NCI-H526 treated with DMSO at 0.1 percent for 48 hours (cell line): ENCODE measurements at regions not wholly inside any gene's neighbourhood (a gene's known extent, or its start where the extent isn't known, plus 50 kb on each side); places are given as distances from the start of the nearest gene placed in this dataset.

Source experiments
- DNase-seq: peaks from one replicate; lab custom pipeline; 2025; lab: John Stamatoyannopoulos, UW

- DNase-seq: no peak
Observed at GRCh38 chr1:17877316-17877715, 122.2 kb downstream of the ACTL8 start.

- no peak for DNase-seq
Observed at GRCh38 chr1:17877896-17878295, 122.8 kb downstream of the ACTL8 start.

- no peak for DNase-seq
Observed at GRCh38 chr1:17878837-17879236, 123.7 kb downstream of the ACTL8 start.

GRCh38 chr1:17880449-17880848 lies 125.3 kb downstream of the ACTL8 start:
- no peak for DNase-seq

GRCh38 chr1:17881761-17882160 lies 126.6 kb downstream of the ACTL8 start:
- no peak for DNase-seq

GRCh38 chr1:17883136-17883535 lies 128.0 kb downstream of the ACTL8 start:
- no peak for DNase-seq

GRCh38 chr1:17883662-17884395 lies 128.7 kb downstream of the ACTL8 start:
- no peak for DNase-seq

GRCh38 chr1:17885663-17886320 lies 130.7 kb downstream of the ACTL8 start:
- no peak for DNase-seq

GRCh38 chr1:17886386-17886785 lies 131.3 kb downstream of the ACTL8 start:
- DNase-seq: no peak

- no peak for DNase-seq
Observed at GRCh38 chr1:17886838-17887441, 131.8 kb downstream of the ACTL8 start.

GRCh38 chr1:17887661-17888371 lies 132.7 kb downstream of the ACTL8 start:
- no peak for DNase-seq

GRCh38 chr1:17890056-17890814 lies 135.1 kb downstream of the ACTL8 start:
- no peak for DNase-seq

- no peak for DNase-seq
Observed at GRCh38 chr1:17890815-17891191, 135.7 kb downstream of the ACTL8 start.

- no peak for DNase-seq
Observed at GRCh38 chr1:17891205-17892110, 136.3 kb downstream of the ACTL8 start.

- no peak for DNase-seq
Observed at GRCh38 chr1:17892225-17892624, 137.1 kb downstream of the ACTL8 start.

- DNase-seq: no peak
Observed at GRCh38 chr1:17892851-17893250, 137.7 kb downstream of the ACTL8 start.

GRCh38 chr1:17893891-17894631 lies 138.9 kb downstream of the ACTL8 start:
- DNase-seq: no peak

GRCh38 chr1:17895401-17895800 lies 140.3 kb downstream of the ACTL8 start:
- no peak for DNase-seq

GRCh38 chr1:17895986-17896385 lies 140.9 kb downstream of the ACTL8 start:
- no peak for DNase-seq

- DNase-seq: no peak
Observed at GRCh38 chr1:17903386-17903785, 148.3 kb downstream of the ACTL8 start.
